ENCODE measurements at regions not wholly inside any gene's neighbourhood (a gene's known extent, or its start where the extent isn't known, plus 50 kb on each side); places are given as distances from the start of the nearest gene placed in this dataset.

- no peak overlapping the region for H3K4me3 Mint-ChIP-seq
- H3K4me1 ChIP-seq (ENCODE audit: control insufficient read depth in 1 of 2, insufficient read depth in 2 of 2, low read length in 2 of 2), result no peaks in the 10 kb centered on the region
- intact Hi-C loops (cut with micrococcal nuclease), result no loop called here
Measured at GRCh38 chr4:136227315-136227714, 1305.0 kb downstream of the PCDH18 start.

GRCh38 chr4:136219592-136220125 lies 1312.6 kb downstream of the PCDH18 start:
- DNase-seq, result no peak
- no peaks in the 10 kb centered on the region for H3K9me3 ChIP-seq (replicated peaks in 1 of 2; ENCODE audit: control insufficient read depth in 1 of 2, insufficient read depth in 1 of 2, low read length in 2 of 2)
- H3K9ac ChIP-seq (ENCODE audit: insufficient read depth, low read length, poor library complexity, severe bottlenecking), result no peak overlapping the region
- H3K4me1 ChIP-seq (ENCODE audit: control insufficient read depth in 1 of 2, insufficient read depth in 2 of 2, low read length in 2 of 2), result no peaks in the 10 kb centered on the region
- Mint-ChIP-seq H3K27me3 (ENCODE audit: low read depth in 3 of 3) (no peaks in the 10 kb centered on the region), H3K4me1 (no peaks in the 10 kb centered on the region), H3K9me3 (peaks cover 0 to 3% (median 1%) of the 10 kb centered on the region in 7 donors), H3K4me3 (no peak overlapping the region), H3K36me3 (no peaks in the 10 kb centered on the region), H3K27ac (no peak overlapping the region)
- no peak overlapping the region for H3K27ac ChIP-seq (ENCODE audit: low read depth in 1 of 2, low read length in 2 of 2)
- H4K20me1 ChIP-seq (ENCODE audit: insufficient read depth, low read length), result no peaks in the 10 kb centered on the region
- H3K27me3 ChIP-seq (ENCODE audit: control insufficient read depth in 2 of 2, insufficient read depth in 2 of 2, low read length in 2 of 2), result no peaks in the 10 kb centered on the region
- no peaks in the 10 kb centered on the region for H3K79me2 ChIP-seq (ENCODE audit: insufficient read depth, low read length)
- 93% methylated on average over 3 of the region's 3 CpGs for WGBS (ENCODE audit: insufficient coverage)
- TF ChIP-seq, protein P1, sequence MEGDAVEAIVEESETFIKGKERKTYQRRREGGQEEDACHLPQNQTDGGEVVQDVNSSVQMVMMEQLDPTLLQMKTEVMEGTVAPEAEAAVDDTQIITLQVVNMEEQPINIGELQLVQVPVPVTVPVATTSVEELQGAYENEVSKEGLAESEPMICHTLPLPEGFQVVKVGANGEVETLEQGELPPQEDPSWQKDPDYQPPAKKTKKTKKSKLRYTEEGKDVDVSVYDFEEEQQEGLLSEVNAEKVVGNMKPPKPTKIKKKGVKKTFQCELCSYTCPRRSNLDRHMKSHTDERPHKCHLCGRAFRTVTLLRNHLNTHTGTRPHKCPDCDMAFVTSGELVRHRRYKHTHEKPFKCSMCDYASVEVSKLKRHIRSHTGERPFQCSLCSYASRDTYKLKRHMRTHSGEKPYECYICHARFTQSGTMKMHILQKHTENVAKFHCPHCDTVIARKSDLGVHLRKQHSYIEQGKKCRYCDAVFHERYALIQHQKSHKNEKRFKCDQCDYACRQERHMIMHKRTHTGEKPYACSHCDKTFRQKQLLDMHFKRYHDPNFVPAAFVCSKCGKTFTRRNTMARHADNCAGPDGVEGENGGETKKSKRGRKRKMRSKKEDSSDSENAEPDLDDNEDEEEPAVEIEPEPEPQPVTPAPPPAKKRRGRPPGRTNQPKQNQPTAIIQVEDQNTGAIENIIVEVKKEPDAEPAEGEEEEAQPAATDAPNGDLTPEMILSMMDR (IDR thresholded peaks at IDR 0.05), result no peak
- H3K4me3 ChIP-seq (replicated peaks in 1 of 3; ENCODE audit: low read depth in 2 of 3, low read length in 3 of 3), result no peak overlapping the region
- no peak overlapping the region for H2AFZ ChIP-seq (ENCODE audit: insufficient read depth, low read depth, low read length, poor library complexity, severe bottlenecking)
- no peaks in the 10 kb centered on the region for H3K36me3 ChIP-seq (replicated peaks in 1 of 2; ENCODE audit: control insufficient read depth in 1 of 2, insufficient read depth in 2 of 2, low read length in 2 of 2)
- intact Hi-C loops (cut with micrococcal nuclease), result no loop called here
- H3K4me2 ChIP-seq (replicated peaks; ENCODE audit: extremely low read depth, low read length, poor library complexity, severe bottlenecking), result no peak overlapping the region

More at GRCh38 chr4:136227315-136227714, 1305.0 kb downstream of the PCDH18 start:
- Mint-ChIP-seq H3K4me1 (no peaks in the 10 kb centered on the region), H3K9me3 (no peaks in the 10 kb centered on the region), H3K36me3 (no peaks in the 10 kb centered on the region), H3K27me3 (ENCODE audit: low read depth in 3 of 3) (no peaks in the 10 kb centered on the region), H3K27ac (no peak overlapping the region)
- no peak for DNase-seq
- no peaks in the 10 kb centered on the region for H3K79me2 ChIP-seq (ENCODE audit: insufficient read depth, low read length)
- H3K9ac ChIP-seq (ENCODE audit: insufficient read depth, low read length, poor library complexity, severe bottlenecking), result no peak overlapping the region
- TF ChIP-seq, protein P1 (IDR thresholded peaks at IDR 0.05), result no peak
- H3K27ac ChIP-seq (ENCODE audit: low read depth in 1 of 2, low read length in 2 of 2), result no peak overlapping the region
- H2AFZ ChIP-seq (ENCODE audit: insufficient read depth, low read depth, low read length, poor library complexity, severe bottlenecking), result no peak overlapping the region
- H3K36me3 ChIP-seq (replicated peaks in 1 of 2; ENCODE audit: control insufficient read depth in 1 of 2, insufficient read depth in 2 of 2, low read length in 2 of 2), result no peaks in the 10 kb centered on the region
- H3K27me3 ChIP-seq (ENCODE audit: control insufficient read depth in 2 of 2, insufficient read depth in 2 of 2, low read length in 2 of 2), result no peaks in the 10 kb centered on the region
- H3K9me3 ChIP-seq (replicated peaks in 1 of 2; ENCODE audit: control insufficient read depth in 1 of 2, insufficient read depth in 1 of 2, low read length in 2 of 2), result no peaks in the 10 kb centered on the region
- H3K4me2 ChIP-seq (replicated peaks; ENCODE audit: extremely low read depth, low read length, poor library complexity, severe bottlenecking), result no peak overlapping the region
- H3K4me3 ChIP-seq (replicated peaks in 1 of 3; ENCODE audit: low read depth in 2 of 3, low read length in 3 of 3), result no peak overlapping the region
- no peaks in the 10 kb centered on the region for H4K20me1 ChIP-seq (ENCODE audit: insufficient read depth, low read length)
